Activated CD4-positive, alpha-beta T cell treated with anti-CD3 and anti-CD28 coated beads for 4 hours (primary cell): ENCODE measurements at regions not wholly inside any gene's neighbourhood (a gene's known extent, or its start where the extent isn't known, plus 50 kb on each side); places are given as distances from the start of the nearest gene placed in this dataset.
A peak's percentile ranks its signal among the peaks of the same experiment; 100 is the strongest.
"Not testable (repeated sequence)": the region's sequence is repeated elsewhere in the genome, so short reads cannot be mapped to it uniquely, and the experiment has no call there.

ENCODE experiments used
- DNase-seq, 2 donors: peaks; one replicate each; pipeline ENCODE4 v3.0.0-alpha.2; 2020

GRCh38 chr1:229119876-229120275 lies 151.0 kb upstream of the RAB4A start:
- no peak for DNase-seq

DNA sequence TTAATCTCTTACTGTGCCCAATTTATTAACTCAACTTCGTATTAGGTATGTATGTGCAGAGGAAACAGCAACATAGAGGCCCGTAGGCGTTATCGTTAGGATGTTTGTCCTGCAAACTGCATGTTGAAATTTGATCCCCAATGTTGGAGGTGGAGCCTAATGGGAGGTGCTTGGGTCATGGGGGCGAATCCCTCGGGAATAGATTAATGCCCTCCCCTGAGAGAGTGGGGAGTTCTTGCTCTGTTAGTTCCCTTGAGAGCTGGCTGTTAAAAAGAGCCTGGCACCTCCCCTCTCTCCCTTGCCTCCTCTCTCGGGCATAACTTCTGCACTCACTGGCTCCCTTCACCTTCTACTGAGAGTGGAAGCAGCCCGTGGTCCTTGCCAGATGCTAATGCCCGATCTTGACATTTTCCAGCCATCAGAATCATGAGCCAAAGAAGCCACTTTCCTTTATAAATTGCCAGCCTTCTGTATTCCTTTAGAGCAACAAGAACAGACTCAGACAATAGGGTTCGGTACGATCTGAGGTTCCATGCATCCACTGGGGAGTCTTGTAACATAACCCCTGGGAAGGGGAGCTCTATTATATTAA lies 149.0 kb upstream of the RAB4A start:
- DNase-seq = no peak

- no peak for DNase-seq
These were observed 148.3 kb upstream of the RAB4A start for GRCh38 chr1:229122606-229123005.

DNA sequence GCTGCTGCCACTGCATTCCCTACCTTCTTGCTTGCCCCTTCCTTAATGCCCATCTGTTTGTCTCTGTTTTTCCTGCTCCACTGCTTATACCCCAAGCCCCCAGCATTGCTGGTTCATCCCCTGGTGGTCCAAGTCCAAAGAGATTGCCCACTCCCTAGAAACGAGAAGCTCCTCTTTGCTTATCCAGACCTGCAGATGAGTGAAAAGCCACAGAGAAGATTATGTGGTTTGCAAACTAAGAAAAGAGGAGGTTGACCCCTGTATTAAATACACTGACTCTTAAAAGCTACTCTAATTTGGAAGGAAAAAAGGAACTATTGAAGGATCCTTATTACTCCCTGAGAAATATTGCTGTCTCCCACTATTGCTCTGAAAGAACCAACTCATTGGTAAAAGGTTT lies 146.8 kb upstream of the RAB4A start:
- DNase-seq = no peak

GRCh38 chr1:229124520-229125124 lies 146.3 kb upstream of the RAB4A start:
- no peak for DNase-seq

DNA sequence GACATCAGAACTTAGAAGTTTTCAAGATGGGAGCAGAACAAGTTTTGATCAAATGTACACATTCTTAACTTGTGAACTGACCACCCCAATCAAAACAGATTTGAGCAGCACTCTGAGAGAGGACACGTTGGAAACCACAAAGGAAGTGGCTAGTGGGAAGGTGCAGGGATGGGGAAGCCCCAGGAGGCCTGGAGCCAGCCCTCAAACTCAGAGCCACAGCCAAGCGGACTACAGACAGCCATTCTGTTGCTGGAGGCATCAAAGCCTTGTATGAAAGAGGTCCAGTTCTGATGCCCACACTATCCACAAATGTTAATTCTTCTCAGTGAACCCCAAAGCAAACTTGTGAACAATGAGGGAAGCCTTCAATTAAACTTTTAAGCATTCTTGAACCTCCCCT lies 143.6 kb upstream of the RAB4A start:
- no peak for DNase-seq

DNA sequence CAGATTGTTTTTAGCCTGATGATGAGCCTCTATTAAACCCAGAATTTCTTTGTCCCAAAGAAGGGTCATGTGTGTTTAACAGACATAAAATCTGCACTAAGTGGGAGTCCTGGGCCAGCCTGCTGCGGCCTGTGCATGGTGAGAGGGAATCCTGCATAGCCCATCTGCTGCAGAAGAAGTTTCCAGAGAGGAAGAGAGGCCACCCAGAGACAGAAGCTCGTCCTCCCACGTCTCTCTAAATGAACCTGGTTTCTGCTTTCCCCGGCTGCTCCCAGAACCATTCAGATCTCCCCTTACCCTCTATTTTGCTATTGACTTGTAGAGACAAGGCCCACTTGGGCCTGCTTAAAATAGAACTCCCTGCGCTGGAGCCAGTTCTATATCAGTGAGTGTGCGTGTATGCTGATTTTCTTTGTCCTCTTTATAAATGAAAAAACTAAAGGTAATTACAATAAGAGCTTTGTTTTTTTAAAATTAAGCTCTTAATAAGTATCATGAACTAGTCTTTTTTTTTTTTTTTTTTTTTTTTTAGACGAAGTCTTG lies 142.8 kb upstream of the RAB4A start:
- DNase-seq = no peak

GRCh38 chr1:229129301-229130027 lies 141.4 kb upstream of the RAB4A start:
- peak in 1 of 2 donors; percentile 4 for DNase-seq

DNA sequence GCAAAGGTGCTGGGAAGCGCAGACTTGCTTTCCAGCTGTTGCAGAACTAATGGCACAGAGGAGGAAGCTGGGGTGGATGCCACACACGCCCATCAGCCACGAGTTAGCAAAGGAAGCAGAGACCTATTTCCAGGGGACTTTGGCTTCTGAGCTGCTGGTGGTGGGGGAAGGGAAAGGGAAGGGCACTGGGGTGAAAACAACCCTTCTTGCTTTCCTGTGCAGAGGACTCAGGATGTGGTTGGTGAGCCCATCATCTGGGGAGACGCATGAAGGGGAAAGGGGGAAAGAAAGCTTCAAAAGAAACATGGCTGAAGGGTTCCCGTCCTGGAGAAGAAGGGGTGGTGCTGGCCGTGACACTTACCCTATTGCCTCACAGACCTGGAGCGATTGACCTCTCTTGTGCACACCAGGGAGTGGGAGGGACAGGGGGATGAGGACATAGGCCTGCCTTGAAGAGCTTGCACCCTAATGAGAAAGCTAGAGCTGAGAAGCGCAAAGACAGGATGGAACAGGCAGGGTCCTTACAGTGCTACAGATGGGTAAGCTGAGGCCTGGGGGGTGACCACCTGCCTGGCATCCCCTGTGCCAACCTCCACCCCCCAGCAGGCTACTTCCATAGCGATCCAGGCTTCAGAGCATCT lies 140.8 kb upstream of the RAB4A start:
- no peak for DNase-seq

GRCh38 chr1:229131243-229132105 lies 139.4 kb upstream of the RAB4A start:
- DNase-seq = no peak

- DNase-seq = no peak
These were observed 138.8 kb upstream of the RAB4A start for GRCh38 chr1:229132106-229132443.

GRCh38 chr1:229132706-229133105 lies 138.2 kb upstream of the RAB4A start:
- DNase-seq = no peak

- no peak for DNase-seq
These were observed 137.8 kb upstream of the RAB4A start for GRCh38 chr1:229133151-229133550.

DNA sequence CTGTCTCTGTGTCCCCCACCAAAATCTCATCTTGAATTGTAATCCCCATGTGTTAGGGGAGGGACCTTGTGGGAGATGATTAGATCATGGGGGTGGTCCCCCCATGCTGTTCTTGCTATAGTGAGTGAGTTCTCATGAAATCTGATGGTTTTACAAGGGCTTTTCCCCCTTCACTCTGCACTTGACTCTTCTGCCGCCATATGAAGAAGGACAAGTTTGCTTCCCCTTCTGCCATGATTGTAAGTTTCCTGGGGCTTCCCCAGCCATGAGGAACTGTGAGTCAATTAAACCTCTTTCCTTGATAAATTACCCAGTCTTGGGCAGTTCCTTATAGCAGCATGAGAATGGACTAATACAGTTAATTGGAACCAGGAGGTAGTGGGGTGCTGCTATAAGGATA lies 137.1 kb upstream of the RAB4A start:
- DNase-seq = no peak

DNA sequence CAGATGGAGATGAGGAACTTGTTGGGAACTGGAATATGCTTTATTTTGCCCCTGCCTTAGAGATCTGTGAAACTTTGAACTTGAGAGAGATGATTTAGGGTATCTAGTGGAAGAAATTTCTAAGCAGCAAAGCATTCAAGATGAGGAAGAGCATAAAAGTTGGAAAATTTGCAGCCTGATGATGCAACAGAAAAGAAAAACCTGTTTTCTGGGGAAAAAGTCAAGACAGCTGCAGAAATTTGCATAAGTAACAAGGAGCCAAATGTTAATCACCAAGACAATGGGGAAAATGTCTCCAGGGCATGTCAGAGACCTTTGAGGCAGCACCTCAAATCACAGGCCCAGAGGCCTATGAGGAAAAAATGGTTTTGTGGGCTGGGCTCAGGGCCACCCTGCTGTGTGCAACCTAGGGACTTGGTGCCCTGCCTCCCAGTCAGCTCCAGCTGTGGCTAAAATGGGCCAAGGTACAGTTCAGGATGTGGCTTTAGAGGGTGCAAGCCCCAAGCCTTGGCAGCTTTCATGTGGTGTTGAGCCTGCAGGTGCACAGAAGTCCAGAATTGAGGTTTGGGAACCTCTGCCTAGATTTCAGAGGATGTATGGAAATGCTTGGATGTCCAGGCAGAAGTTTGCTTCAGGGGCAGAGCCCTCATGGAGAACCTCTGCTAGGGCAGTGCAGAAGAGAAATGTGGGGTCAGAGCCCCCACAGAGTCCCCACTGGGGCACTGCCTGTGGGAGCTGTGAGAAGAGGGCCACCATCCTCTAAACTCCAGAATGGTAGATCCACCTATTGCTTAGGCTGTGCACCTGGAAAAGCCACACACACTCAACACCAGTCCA lies 136.3 kb upstream of the RAB4A start:
- DNase-seq = not testable (repeated sequence)

DNA sequence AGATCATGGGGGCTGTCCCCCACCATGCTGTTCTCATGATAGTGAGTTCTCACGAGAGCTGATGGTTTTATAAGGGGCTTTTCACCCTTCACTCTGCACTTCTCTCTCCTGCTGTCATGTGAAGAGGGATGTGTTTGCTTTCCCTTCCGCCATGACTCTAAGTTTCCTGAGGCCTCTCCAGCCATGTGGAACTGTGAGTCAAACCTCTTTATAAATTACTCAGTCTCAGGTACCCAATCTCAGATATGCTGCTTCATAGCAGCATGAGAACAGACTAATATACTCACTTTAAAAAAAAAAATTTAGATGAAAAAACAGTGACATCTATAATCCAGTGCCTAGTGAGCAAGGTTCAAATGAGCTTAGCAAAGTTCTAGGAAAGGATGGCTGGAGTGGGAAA lies 135.1 kb upstream of the RAB4A start:
- DNase-seq = no peak

DNA sequence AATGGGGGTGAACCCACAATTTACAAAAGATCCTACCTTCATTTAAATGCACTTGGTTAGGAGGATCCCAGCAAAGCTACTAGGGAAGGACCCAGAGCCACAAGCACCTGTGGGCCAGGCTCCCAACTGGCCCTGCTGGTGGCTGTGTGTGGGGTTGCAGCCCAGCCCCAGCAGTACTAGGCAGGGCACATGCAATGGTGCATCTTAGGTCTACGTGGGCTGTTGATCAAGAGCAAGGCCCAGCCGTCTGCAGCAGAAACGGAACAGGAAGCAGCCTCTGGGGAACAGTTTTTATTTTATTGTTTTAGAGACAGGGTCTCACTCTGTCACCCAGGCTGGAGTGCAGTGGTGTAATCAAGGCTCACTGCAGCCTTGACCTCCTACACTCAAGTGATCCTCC lies 134.1 kb upstream of the RAB4A start:
- no peak for DNase-seq

- no peak for DNase-seq
These were observed 133.6 kb upstream of the RAB4A start for GRCh38 chr1:229137271-229137670.

GRCh38 chr1:229138058-229138457 lies 132.9 kb upstream of the RAB4A start:
- no peak for DNase-seq

DNA sequence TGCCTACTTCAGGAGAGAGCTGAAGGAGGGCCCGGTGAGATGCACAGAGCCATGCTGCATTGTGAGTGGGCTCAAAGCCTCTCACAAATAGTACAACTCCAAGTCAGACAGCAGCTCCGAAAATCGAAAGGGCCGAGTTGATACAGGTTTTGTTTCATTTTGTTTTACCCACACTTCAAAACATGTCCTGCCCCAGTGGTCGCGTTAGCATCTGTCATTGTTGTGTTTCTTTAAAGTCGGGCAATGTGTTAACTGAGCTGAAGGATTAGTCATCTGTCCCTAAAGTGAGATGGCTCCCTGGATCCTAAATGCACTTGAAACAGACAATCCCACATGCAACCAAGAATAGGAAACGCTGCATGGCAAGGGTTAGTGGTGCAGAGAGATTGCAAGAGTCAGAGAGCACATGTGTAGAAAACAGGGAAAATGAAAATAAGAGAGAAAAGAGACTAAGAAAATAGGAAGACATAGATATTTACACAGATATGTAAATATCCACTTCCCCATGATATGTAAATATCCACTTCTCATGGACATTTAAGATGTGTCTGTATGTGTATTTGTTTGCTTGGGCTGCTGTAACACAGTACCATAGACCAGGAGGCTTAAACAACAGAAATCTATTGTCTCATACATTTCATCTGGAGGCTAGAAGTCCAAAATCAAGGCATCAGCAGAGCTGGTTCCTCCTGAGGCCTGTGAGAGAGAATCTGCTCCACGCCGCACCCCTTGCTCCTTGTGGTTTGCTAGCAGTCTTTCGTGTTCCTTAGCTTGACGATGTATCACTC lies 131.4 kb upstream of the RAB4A start:
- DNase-seq = no peak

DNA sequence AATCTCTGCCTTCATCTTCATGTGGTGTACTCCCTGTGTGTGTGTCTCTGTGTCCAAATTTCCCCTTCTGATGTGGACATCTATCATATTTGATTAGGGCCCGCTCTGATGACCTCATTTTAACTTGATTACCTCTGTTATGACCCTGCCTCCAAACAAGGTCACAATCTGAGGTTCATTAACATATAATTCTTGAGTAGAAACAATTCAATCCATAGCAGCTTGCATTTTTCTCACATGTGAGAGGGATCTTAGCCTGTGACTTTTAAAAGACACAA lies 130.9 kb upstream of the RAB4A start:
- DNase-seq = no peak
